Tibial nerve (tissue), 4 donors: ENCODE measurements at regions not wholly inside any gene's neighbourhood (a gene's known extent, or its start where the extent isn't known, plus 50 kb on each side); places are given as distances from the start of the nearest gene placed in this dataset.

Experiments
- DNase-seq, 2 donors: peaks; one replicate each; pipeline ENCODE4 v3.0.0-alpha.2; 2019; ENCODE audit warnings: low spot score in 2 of 2
- H3K27ac ChIP-seq, 4 donors: fragments of 200-600 bp; sonication (generic) in 3 of 4; one replicate each; pipeline ENCODE4 v1.5.1; 2017 to 2019; ENCODE audit warnings: mild to moderate bottlenecking in 1 of 4
- H3K27me3 ChIP-seq, 2 donors: fragments of 200-600 bp; sonication (generic) in 1 of 2; one replicate each; pipeline versions ENCODE4 v1.5.1 to v1.6.0; 2017 to 2019
- H3K36me3 ChIP-seq, 3 donors: fragments of 200-600 bp; sonication (generic); one replicate each; pipeline ENCODE4 v1.5.1; 2018 to 2019
- H3K4me1 ChIP-seq, 4 donors: fragments of 200-600 bp; sonication (generic) in 3 of 4; one replicate each; pipeline ENCODE4 v1.5.1; 2017 to 2019
- H3K4me3 ChIP-seq, 4 donors: fragments of 200-600 bp; sonication (generic) in 3 of 4; one replicate each; pipeline ENCODE4 v1.5.1; 2017 to 2019; ENCODE audit warnings: mild to moderate bottlenecking in 1 of 4, moderate library complexity in 1 of 4
- H3K9me3 ChIP-seq, 4 donors: fragments of 200-600 bp; sonication (generic) in 3 of 4; one replicate each; pipeline ENCODE4 v1.5.1; 2017 to 2019
- EP300 ChIP-seq, 2 donors: sonication (generic); formaldehyde crosslinking; IDR thresholded peaks; one replicate each; pipeline ENCODE4 v1.6.1; 2017; ENCODE audit warnings: antibody characterized with exemption in 2 of 2, mild to moderate bottlenecking in 1 of 2
- POLR2A ChIP-seq, 2 donors: fragments of 450-650 bp; IDR thresholded peaks; one replicate each; pipeline ENCODE4 v1.6.1; 2017; ENCODE audit warnings: antibody characterized with exemption in 2 of 2, mild to moderate bottlenecking in 2 of 2, moderate library complexity in 2 of 2
- WGBS, 2 donors: methylation state at CpG; one replicate each; pipeline ENCODE4 v1.1.5; 2018; 5-methylcytosine and 5-hydroxymethylcytosine counted together
- TF ChIP-seq, protein P1 (sequence below), 5 experiments: fragments of 200-600 bp in 3 of 5; fragments of 450-650 bp in 2 of 5; sonication (generic) in 3 of 5; IDR thresholded peaks; one replicate each; pipeline ENCODE4 v1.5.1; 2016 to 2019; ENCODE audit warnings: antibody characterized with exemption in 5 of 5, mild to moderate bottlenecking in 3 of 5, moderate library complexity in 2 of 5

DNA sequence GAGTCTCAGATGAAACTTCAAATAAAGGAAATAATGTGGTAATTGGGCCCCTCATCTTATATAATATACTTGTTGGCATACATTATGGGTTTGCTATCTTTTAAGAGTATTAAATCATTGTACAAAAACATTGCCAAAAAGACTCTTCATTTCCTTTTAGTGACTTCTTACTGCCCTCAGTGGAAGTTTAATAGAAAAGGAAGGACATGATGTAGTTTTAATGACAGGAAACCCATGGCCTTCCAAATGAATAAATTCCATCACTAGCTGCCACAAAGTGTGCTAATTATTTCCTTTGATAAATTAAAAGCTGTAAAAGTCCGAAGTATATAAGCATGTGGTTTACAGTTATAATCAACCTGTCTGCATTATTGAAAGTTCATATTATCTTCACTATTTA is 350.9 kb upstream of the HAND2 start:
- Histone ChIP-seq H3K36me3 (no peaks in the 10 kb centered on the region), H3K27ac (peak overlapping the region in 2 of 4 donors; percentile 42 to 77), H3K9me3 (peaks cover 0 to under 1% (median 0%) of the 10 kb centered on the region in 4 donors), H3K4me3 (no peak overlapping the region), H3K27me3 (no peaks in the 10 kb centered on the region), H3K4me1 (peaks cover 0 to 16% (median 0%) of the 10 kb centered on the region in 4 donors)
- WGBS, 2 donors, result 47 to 54% methylated on average over 1 of the region's 1 CpG
- no peak for DNase-seq
- no peak for TF ChIP-seq EP300 (IDR thresholded peaks at IDR 0.05)
- TF ChIP-seq, protein P1, sequence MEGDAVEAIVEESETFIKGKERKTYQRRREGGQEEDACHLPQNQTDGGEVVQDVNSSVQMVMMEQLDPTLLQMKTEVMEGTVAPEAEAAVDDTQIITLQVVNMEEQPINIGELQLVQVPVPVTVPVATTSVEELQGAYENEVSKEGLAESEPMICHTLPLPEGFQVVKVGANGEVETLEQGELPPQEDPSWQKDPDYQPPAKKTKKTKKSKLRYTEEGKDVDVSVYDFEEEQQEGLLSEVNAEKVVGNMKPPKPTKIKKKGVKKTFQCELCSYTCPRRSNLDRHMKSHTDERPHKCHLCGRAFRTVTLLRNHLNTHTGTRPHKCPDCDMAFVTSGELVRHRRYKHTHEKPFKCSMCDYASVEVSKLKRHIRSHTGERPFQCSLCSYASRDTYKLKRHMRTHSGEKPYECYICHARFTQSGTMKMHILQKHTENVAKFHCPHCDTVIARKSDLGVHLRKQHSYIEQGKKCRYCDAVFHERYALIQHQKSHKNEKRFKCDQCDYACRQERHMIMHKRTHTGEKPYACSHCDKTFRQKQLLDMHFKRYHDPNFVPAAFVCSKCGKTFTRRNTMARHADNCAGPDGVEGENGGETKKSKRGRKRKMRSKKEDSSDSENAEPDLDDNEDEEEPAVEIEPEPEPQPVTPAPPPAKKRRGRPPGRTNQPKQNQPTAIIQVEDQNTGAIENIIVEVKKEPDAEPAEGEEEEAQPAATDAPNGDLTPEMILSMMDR (IDR thresholded peaks at IDR 0.05), result no peak
- no peak for TF ChIP-seq POLR2A (IDR thresholded peaks at IDR 0.05)

DNA sequence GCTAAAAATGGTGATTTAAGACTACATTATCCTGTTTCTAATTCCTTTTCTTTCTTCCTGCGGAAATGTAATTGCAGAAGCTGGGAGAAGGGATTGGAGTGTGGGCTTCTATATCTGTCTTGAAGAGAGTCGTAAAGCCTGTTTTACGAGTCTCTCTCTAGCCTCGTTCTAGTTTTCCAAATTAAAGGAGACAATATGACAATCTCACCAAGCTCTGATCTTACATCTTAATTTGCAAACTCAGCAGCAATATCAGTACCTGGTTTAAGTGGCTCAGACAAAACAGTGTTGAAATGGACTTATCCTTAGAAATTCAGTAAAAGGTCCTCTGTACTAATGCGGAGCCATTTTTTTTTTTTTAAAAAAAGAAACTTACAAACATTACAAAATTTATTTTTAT is 349.5 kb upstream of the HAND2 start:
- Histone ChIP-seq H3K36me3 (no peaks in the 10 kb centered on the region), H3K4me3 (no peak overlapping the region), H3K27ac (peak overlapping the region; percentile 46 to 79 (median 68)), H3K27me3 (no peaks in the 10 kb centered on the region), H3K4me1 (peaks cover 0 to 16% (median 0%) of the 10 kb centered on the region in 4 donors), H3K9me3 (no peaks in the 10 kb centered on the region)
- TF ChIP-seq EP300 (IDR thresholded peaks at IDR 0.05), result no peak
- TF ChIP-seq POLR2A (IDR thresholded peaks at IDR 0.05), result no peak
- TF ChIP-seq, protein P1 (IDR thresholded peaks at IDR 0.05), result no peak
- DNase-seq, result no peak
- WGBS, 2 donors, result 43 to 51% methylated on average over 5 of the region's 5 CpGs

DNA sequence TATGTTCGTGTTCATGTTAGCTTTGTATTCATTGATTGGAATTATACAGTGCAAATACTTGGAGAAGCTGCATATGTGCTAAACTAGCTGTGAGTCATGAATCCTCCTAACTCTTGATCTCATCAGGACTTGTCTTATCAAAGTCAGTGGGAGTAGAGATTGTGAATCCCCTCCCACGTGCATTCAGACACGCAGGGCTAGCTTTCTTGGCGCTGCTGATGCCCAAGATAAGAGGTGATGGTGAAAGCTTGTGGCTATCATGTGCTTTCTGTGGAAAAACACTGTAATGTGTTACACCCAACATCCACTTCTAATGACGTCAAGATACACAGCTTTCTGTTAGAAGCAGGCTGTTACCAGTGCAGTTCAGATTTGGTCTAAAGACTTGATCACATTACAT is 348.7 kb upstream of the HAND2 start:
- DNase-seq, result no peak
- Histone ChIP-seq H3K27ac (peak overlapping the region; percentile 48 to 79 (median 68)), H3K9me3 (no peaks in the 10 kb centered on the region), H3K27me3 (no peaks in the 10 kb centered on the region), H3K4me3 (no peak overlapping the region), H3K36me3 (no peaks in the 10 kb centered on the region), H3K4me1 (peaks cover 0 to 16% (median 0%) of the 10 kb centered on the region in 4 donors)
- 34 to 43% methylated on average over 5 of the region's 5 CpGs for WGBS, 2 donors
- TF ChIP-seq POLR2A (IDR thresholded peaks at IDR 0.05) (no peak), EP300 (IDR thresholded peaks at IDR 0.05) (peak in 1 of 2 donors; percentile 67)
- TF ChIP-seq, protein P1 (IDR thresholded peaks at IDR 0.05), result no peak

DNA sequence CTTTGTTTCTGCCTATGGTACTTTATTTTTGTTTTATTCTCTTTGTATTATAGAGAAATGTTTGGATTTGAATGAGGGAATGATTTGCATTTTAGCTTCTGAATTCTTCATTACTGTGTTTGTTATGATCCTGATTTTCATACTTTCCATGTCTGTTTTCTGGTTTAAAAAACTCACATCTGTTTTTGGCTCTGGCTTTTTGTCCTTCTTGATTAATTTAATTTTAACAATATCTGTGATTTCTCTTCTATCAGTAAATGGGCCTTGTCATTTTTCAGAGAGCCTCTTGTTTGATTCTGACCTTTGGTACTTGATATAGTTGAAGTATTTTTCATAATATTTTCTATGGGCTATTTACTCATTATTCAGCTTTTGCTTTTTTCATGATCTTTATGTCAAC is 341.6 kb upstream of the HAND2 start:
- no peak for DNase-seq
- Histone ChIP-seq H3K9me3 (no peaks in the 10 kb centered on the region), H3K27me3 (no peaks in the 10 kb centered on the region), H3K27ac (peak overlapping the region in 2 of 4 donors; percentile 40 to 58), H3K4me3 (no peak overlapping the region), H3K4me1 (no peaks in the 10 kb centered on the region), H3K36me3 (no peaks in the 10 kb centered on the region)
- TF ChIP-seq POLR2A (IDR thresholded peaks at IDR 0.05) (no peak), EP300 (IDR thresholded peaks at IDR 0.05) (no peak)
- TF ChIP-seq, protein P1 (IDR thresholded peaks at IDR 0.05), result no peak

DNA sequence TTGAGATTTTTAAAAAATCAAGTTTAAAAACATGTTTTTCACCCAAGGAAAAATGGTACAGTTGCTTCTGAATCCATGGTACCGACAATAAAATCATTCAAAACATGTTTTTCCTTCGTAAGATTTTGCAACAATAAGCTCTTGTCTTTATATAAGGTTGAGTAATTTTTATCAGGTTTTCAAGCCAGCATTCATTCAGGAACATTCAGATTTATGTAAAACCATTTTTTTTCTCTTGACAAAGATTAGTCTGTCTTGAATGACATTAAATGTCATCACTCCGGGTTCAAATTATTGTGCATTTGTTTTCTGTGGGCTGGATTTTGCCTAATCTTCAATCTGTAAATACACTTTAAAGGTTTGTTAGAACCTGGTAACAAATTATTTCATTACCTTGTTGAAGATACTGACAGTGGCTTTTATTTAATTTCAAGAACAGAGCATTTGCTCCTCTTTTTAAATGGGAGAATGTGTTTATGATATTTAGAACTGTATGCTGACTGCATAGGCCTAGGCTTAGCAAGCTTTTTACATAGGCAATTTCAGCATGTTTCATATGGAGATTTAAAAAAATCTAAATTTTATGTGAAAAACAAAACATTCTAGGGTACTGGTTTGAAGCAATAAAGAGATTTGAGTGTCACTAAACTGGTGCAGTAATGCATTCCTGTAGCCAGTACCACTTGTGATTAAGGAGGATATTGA is 336.4 kb upstream of the HAND2 start:
- WGBS, 2 donors, result 57 to 59% methylated on average over 3 of the region's 3 CpGs
- Histone ChIP-seq H3K36me3 (no peaks in the 10 kb centered on the region), H3K27me3 (no peaks in the 10 kb centered on the region), H3K27ac (peak overlapping the region; percentile 45 to 71 (median 58)), H3K9me3 (peaks cover 0 to 8% (median 3%) of the 10 kb centered on the region in 4 donors), H3K4me1 (no peaks in the 10 kb centered on the region), H3K4me3 (no peak overlapping the region)
- TF ChIP-seq POLR2A (IDR thresholded peaks at IDR 0.05) (no peak), EP300 (IDR thresholded peaks at IDR 0.05) (peak; percentile 27 to 48)
- TF ChIP-seq, protein P1 (IDR thresholded peaks at IDR 0.05), result no peak
- no peak for DNase-seq
